Ovary (tissue), 7 donors: ENCODE measurements at regions not wholly inside any gene's neighbourhood (a gene's known extent, or its start where the extent isn't known, plus 50 kb on each side); places are given as distances from the start of the nearest gene placed in this dataset.

Experiments used
- DNase-seq, 5 donors: peaks; one replicate each; pipeline ENCODE4 v3.0.0-alpha.2; 2019 to 2020
- H3K27ac ChIP-seq, 2 donors: fragments of 200-600 bp; one replicate each; pipeline versions ENCODE4 v1.5.1 to v1.8.0; 2019 to 2022
- H3K27me3 ChIP-seq: fragments of 200-600 bp; one replicate; pipeline ENCODE4 v1.8.0; 2022
- H3K36me3 ChIP-seq: fragments of 200-600 bp; sonication (generic); one replicate; pipeline ENCODE4 v1.5.1; 2019
- H3K4me1 ChIP-seq: one replicate; pipeline ENCODE4 v1.8.1; 2013; ENCODE audit warnings: mild to moderate bottlenecking, moderate library complexity; ENCODE audit not compliant: insufficient read depth
- H3K4me3 ChIP-seq: fragments of 200-600 bp; sonication (generic); one replicate; pipeline ENCODE4 v1.5.1; 2017
- H3K9me3 ChIP-seq, 2 donors: fragments of 200-600 bp in 1 of 2; sonication (generic) in 1 of 2; one replicate each; pipeline versions ENCODE4 v1.5.1 to v1.8.1; 2013 to 2019; ENCODE audit warnings: mild to moderate bottlenecking in 1 of 2, moderate library complexity in 1 of 2
- CTCF ChIP-seq, 3 donors: fragments of 450-650 bp in 2 of 3; fragments of 200-600 bp in 1 of 3; IDR thresholded peaks; one replicate each; pipeline versions ENCODE4 v1.5.1 to v1.8.0; 2016 to 2022; ENCODE audit warnings: antibody characterized with exemption in 3 of 3, mild to moderate bottlenecking in 1 of 3
- EP300 ChIP-seq: sonication (generic); formaldehyde crosslinking; IDR thresholded peaks from one replicate; pipeline ENCODE4 v1.6.1; 2017; ENCODE audit warnings: antibody characterized with exemption
- POLR2A ChIP-seq: fragments of 450-650 bp; IDR thresholded peaks from one replicate; pipeline ENCODE4 v1.6.1; 2017; ENCODE audit warnings: antibody characterized with exemption, mild to moderate bottlenecking, moderate library complexity
- WGBS, 3 donors: extraction: QIAGEN DNeasy Blood & Tissue Kit in 1 of 3; methylation state at CpG; one replicate each; pipeline versions ENCODE4 v1.1.5 to v1.1.7; 2013 to 2017; 5-methylcytosine and 5-hydroxymethylcytosine counted together
- intact Hi-C, 4 donors: fragments of 100-400 bp; cut with DNase I; formaldehyde crosslinking; loops; one replicate each; pipeline versions ENCODE4 v1.11.0 to v1.15.1; 2022 to 2023
- donor health status: DM: no; HTN: no; CAD: no; lungs with moderate emphysema.
- donor health status: DM: no; HTN: no; CAD: no.
- donor health status: Bipolar disorder and iron deficiency.
- donor health status: DM: no; HTN: no; CAD: no.
- donor health status: DM: yes; HTN: yes; CAD: no.

GRCh38 chr2:186422226-186422625 lies 63.8 kb upstream of the ZC3H15 start:
- Histone ChIP-seq H3K27me3 (no peaks in the 10 kb centered on the region), H3K27ac (no peak overlapping the region), H3K4me3 (no peak overlapping the region), H3K9me3 (no peaks in the 10 kb centered on the region), H3K36me3 (no peaks in the 10 kb centered on the region), H3K4me1 (no peaks in the 10 kb centered on the region)
- no peak for TF ChIP-seq POLR2A
- no peak for TF ChIP-seq EP300
- no peak for TF ChIP-seq CTCF (IDR thresholded peaks at IDR 0.05)
- intact Hi-C loops: no loop called here
- WGBS, 3 donors: 40 to 43% (median 41%) methylated on average over 3 of the region's 3 CpGs
- peak in 3 of 5 donors; percentile 13 to 28 (median 21) for DNase-seq

- Histone ChIP-seq H3K9me3 (no peaks in the 10 kb centered on the region), H3K4me1 (no peaks in the 10 kb centered on the region), H3K27me3 (no peaks in the 10 kb centered on the region), H3K4me3 (no peak overlapping the region), H3K27ac (no peak overlapping the region), H3K36me3 (no peaks in the 10 kb centered on the region)
- no peak for DNase-seq
- WGBS, 3 donors: 83 to 86% (median 84%) methylated on average over 2 of the region's 2 CpGs
- TF ChIP-seq CTCF (IDR thresholded peaks at IDR 0.05) (no peak), POLR2A (no peak), EP300 (no peak)
- intact Hi-C loops: no loop called here
Measured at GRCh38 chr2:186423481-186423880, 62.6 kb upstream of the ZC3H15 start.

GRCh38 chr2:186424265-186424664 lies 61.8 kb upstream of the ZC3H15 start:
- H3K27ac ChIP-seq: no peak overlapping the region
- intact Hi-C loops: no loop called here
- DNase-seq: no peak
- no peaks in the 10 kb centered on the region for H3K36me3 ChIP-seq
- 71 to 73% (median 72%) methylated on average over 2 of the region's 2 CpGs for WGBS, 3 donors
- no peaks in the 10 kb centered on the region for H3K27me3 ChIP-seq
- no peaks in the 10 kb centered on the region for H3K9me3 ChIP-seq
- no peak for TF ChIP-seq CTCF (IDR thresholded peaks at IDR 0.05)
- no peak for TF ChIP-seq EP300
- no peak for TF ChIP-seq POLR2A
- H3K4me3 ChIP-seq: no peak overlapping the region
- H3K4me1 ChIP-seq: no peaks in the 10 kb centered on the region

- intact Hi-C loops: no loop called here
- Histone ChIP-seq H3K27me3 (no peaks in the 10 kb centered on the region), H3K9me3 (no peaks in the 10 kb centered on the region), H3K4me3 (no peak overlapping the region), H3K4me1 (no peaks in the 10 kb centered on the region), H3K36me3 (no peaks in the 10 kb centered on the region), H3K27ac (no peak overlapping the region)
- DNase-seq: no peak
- TF ChIP-seq CTCF (IDR thresholded peaks at IDR 0.05) (no peak), EP300 (no peak), POLR2A (no peak)
- WGBS, 3 donors: 44 to 50% (median 49%) methylated on average over 1 of the region's 1 CpG
Measured at GRCh38 chr2:186425576-186425975, 60.5 kb upstream of the ZC3H15 start.
